Activated effector memory CD4-positive, alpha-beta T cell treated with anti-CD3 and anti-CD28 coated beads, Interleukin-2, amount 50 U/mL, for 16 hours (primary cell): ENCODE measurements at regions not wholly inside any gene's neighbourhood (a gene's known extent, or its start where the extent isn't known, plus 50 kb on each side); places are given as distances from the start of the nearest gene placed in this dataset.

Source experiments
- DNase-seq: peaks from one replicate; pipeline ENCODE4 v3.0.0-alpha.2; 2020

- DNase-seq: no peak
Measured at GRCh38 chrX:22396408-22396807, 123.7 kb downstream of the CBLL2 start.

GRCh38 chrX:22397566-22397965, 124.9 kb downstream of the CBLL2 start:
- DNase-seq: no peak

GRCh38 chrX:22399437-22400192, 126.9 kb downstream of the CBLL2 start:
- no peak for DNase-seq

- DNase-seq: no peak
Measured at GRCh38 chrX:22404297-22404696, 131.6 kb downstream of the CBLL2 start.

GRCh38 chrX:22406201-22406737, 133.6 kb downstream of the CBLL2 start:
- no peak for DNase-seq

GRCh38 chrX:22409418-22409817, 136.7 kb downstream of the CBLL2 start:
- no peak for DNase-seq

GRCh38 chrX:22424122-22424915, 151.6 kb downstream of the CBLL2 start:
- DNase-seq: no peak

GRCh38 chrX:22424919-22425318, 152.2 kb downstream of the CBLL2 start:
- no peak for DNase-seq

- no peak for DNase-seq
Measured at GRCh38 chrX:22429704-22430103, 157.0 kb downstream of the CBLL2 start.

- DNase-seq: no peak
Measured at GRCh38 chrX:22430701-22431100, 158.0 kb downstream of the CBLL2 start.

GRCh38 chrX:22433292-22434070, 160.8 kb downstream of the CBLL2 start:
- DNase-seq: no peak

- DNase-seq: no peak
Measured at GRCh38 chrX:22445880-22446279, 173.2 kb downstream of the CBLL2 start.

GRCh38 chrX:22462959-22463358, 190.2 kb downstream of the CBLL2 start:
- DNase-seq: no peak

GRCh38 chrX:22467571-22467970, 194.9 kb downstream of the CBLL2 start:
- DNase-seq: no peak

GRCh38 chrX:22481436-22481835, 208.7 kb downstream of the CBLL2 start:
- no peak for DNase-seq

GRCh38 chrX:22486296-22486695, 213.6 kb downstream of the CBLL2 start:
- DNase-seq: no peak

- DNase-seq: no peak
Measured at GRCh38 chrX:22516893-22517292, 244.2 kb downstream of the CBLL2 start.

- DNase-seq: no peak
Measured at GRCh38 chrX:22520128-22520828, 247.6 kb downstream of the CBLL2 start.

- DNase-seq: no peak
Measured at GRCh38 chrX:22526339-22526738, 253.6 kb downstream of the CBLL2 start.

GRCh38 chrX:22527302-22527701, 254.6 kb downstream of the CBLL2 start:
- no peak for DNase-seq

- no peak for DNase-seq
Measured at GRCh38 chrX:22533898-22534297, 261.2 kb downstream of the CBLL2 start.

GRCh38 chrX:22534643-22535042, 261.9 kb downstream of the CBLL2 start:
- no peak for DNase-seq
